ENCODE measurements at regions not wholly inside any gene's neighbourhood (a gene's known extent, or its start where the extent isn't known, plus 50 kb on each side); places are given as distances from the start of the nearest gene placed in this dataset.
A peak's percentile ranks its signal among the peaks of the same experiment; 100 is the strongest.

DNA sequence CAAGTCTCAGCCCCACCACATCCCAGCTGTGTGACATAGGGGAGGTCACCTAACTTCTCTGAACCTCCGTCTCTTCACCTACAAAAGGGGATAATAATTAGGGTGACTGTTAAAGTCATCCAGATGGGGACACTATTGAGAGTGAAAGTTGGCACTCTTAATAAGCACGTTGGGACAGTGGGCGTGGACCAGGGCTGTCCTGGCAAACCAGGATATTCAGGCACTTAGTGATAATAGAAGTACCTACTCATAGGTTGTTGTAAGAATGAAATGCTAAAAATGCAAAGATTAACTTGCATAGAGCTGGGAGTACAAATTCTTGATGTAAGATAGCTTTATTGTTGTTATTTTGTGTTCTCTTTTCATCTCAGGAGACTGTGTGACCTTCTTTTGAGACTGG lies 177.9 kb downstream of the MELK start:
- Histone ChIP-seq H3K27me3 (ENCODE audit: insufficient read depth, low read length) (peaks cover 14% of the 10 kb centered on the region), H3K4me3 (ENCODE audit: low read length) (no peak overlapping the region), H3K9me3 (ENCODE audit: low read depth, low read length) (no peaks in the 10 kb centered on the region)

DNA sequence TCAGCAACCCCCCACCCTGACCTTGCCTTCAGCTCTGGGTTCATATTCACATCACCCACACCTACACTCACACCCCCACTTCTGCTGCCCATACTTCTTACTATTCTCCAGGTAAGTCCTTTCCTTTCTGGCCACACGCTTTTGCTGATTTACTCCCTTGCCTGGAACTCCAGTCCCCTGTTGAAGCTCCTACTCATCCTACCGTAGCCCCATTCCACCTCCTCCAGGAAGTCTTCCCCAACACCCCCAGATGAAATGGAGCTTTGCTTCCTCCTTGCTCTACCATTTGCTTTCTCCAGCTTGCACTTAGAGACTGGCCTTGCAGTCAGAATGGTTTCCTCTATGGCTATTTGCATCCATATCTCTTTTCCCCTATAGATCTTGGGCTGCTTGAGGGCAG lies 182.3 kb downstream of the MELK start:
- H3K4me1 ChIP-seq (ENCODE audit: insufficient read depth, low read length) = no peaks in the 10 kb centered on the region
- H3K27me3 ChIP-seq (ENCODE audit: insufficient read depth, low read length) = peaks cover 4% of the 10 kb centered on the region
- no peaks in the 10 kb centered on the region for H3K9me3 ChIP-seq (ENCODE audit: low read depth, low read length)
- no peak overlapping the region for H3K4me3 ChIP-seq (ENCODE audit: low read length)

More for the DNA sequence above, 177.9 kb downstream of the MELK start:
- no peaks in the 10 kb centered on the region for H3K4me1 ChIP-seq (ENCODE audit: insufficient read depth, low read length)

DNA sequence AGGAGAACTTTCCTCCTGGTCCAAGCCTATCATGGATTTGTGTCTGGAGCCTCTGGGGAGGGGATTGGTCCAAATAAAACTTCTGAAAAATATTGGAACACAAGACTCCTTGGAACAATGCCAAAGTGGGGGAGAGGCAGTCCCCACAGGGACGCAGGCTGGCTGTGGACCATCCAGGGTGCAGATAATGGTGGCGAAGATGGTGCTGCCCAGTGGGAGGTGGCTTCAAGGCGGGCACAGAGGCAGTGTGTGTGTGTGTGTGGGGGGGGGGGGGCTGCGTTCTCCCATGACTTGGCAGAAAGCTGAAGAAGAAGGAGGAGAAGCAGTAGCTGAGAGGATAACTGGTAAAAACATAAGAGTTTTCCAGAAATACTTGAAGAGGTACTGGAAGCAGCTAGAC lies 186.4 kb downstream of the MELK start:
- Histone ChIP-seq H3K4me1 (ENCODE audit: insufficient read depth, low read length) (no peaks in the 10 kb centered on the region), H3K9me3 (ENCODE audit: low read depth, low read length) (no peaks in the 10 kb centered on the region), H3K27me3 (ENCODE audit: insufficient read depth, low read length) (peaks cover 1% of the 10 kb centered on the region), H3K4me3 (ENCODE audit: low read length) (no peak overlapping the region)

DNA sequence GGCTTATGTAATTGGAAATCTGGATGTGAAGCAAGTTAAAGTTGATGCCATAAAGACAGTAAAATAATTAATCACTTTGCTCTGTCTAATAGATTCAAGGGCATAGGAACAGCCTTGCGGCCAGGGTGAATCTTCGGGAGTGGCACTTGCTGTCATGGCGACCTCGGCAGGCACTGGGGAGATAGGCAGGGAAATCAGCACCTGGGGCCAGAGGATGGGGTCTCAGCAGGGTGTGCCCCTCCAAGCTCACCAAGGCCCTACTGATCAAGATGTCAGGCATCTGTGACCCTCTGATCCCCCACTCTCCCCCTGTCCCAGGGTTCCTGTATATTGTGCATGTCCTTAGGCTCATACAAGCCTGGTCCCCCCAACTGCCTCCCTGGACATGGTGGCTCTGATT lies 187.3 kb downstream of the MELK start:
- Histone ChIP-seq H3K27me3 (ENCODE audit: insufficient read depth, low read length) (no peaks in the 10 kb centered on the region), H3K9me3 (ENCODE audit: low read depth, low read length) (no peaks in the 10 kb centered on the region), H3K4me1 (ENCODE audit: insufficient read depth, low read length) (no peaks in the 10 kb centered on the region), H3K4me3 (ENCODE audit: low read length) (no peak overlapping the region)

DNA sequence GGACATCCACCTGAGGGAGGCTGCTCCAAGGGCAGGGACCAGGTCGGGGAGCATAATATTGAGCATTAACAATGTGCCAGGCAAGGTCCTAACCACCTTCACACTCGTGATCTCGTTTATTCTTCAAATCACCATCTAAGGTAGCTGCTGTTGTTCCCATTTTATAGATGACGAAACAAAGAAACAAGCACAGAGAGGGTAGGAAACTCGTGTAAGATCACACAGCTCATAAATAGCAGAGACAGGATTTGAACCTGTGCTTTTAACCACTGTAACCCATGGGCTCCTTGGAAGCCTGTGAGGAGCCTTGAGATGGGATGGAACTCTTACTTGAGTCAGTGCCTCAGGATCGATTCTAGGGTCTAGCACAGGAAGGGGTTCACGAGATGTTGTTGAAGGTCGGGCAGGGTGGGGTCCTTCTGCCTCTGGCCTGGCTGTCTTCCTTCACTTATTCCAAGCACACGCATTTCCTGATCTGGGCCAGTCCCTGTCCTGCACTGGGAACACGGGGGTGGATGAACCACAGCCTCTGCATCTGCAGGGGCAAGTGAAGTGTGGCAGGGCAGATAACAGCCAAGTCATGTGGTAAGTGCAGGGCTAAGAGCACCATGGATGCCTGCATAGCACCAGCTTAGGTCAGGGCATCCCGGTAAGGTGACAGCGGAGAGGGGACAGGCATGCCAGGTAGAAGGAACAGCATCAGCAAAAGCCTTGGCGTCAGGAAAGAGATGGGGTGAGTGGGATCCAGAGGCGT lies 188.1 kb downstream of the MELK start:
- H3K27me3 ChIP-seq (ENCODE audit: insufficient read depth, low read length) = no peaks in the 10 kb centered on the region
- H3K4me3 ChIP-seq (ENCODE audit: low read length) = no peak overlapping the region
- H3K4me1 ChIP-seq (ENCODE audit: insufficient read depth, low read length) = peaks cover 8% of the 10 kb centered on the region
- no peaks in the 10 kb centered on the region for H3K9me3 ChIP-seq (ENCODE audit: low read depth, low read length)

DNA sequence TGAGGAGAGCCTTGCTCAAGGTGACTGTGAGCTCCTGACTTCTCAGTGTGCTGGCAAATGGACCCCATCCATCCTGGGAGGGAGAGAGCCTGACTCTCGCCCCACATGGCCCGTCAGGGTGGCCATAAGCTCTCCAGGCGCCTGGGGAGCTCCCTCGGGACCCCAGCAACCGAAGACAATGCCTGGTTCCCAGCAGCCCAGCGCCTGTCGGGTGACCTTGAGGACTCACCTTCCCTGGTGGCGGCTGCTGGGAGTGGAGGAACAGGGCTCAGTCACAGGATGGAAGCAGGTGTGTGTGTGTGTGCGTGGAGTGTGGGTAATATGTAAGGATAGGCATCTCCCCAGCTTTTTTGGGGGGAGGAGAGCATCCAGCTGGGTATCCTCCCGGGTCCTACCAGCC lies 190.3 kb downstream of the MELK start:
- Histone ChIP-seq H3K9me3 (ENCODE audit: low read depth, low read length) (no peaks in the 10 kb centered on the region), H3K4me1 (ENCODE audit: insufficient read depth, low read length) (peaks cover 9% of the 10 kb centered on the region), H3K4me3 (ENCODE audit: low read length) (no peak overlapping the region), H3K27me3 (ENCODE audit: insufficient read depth, low read length) (no peaks in the 10 kb centered on the region)

DNA sequence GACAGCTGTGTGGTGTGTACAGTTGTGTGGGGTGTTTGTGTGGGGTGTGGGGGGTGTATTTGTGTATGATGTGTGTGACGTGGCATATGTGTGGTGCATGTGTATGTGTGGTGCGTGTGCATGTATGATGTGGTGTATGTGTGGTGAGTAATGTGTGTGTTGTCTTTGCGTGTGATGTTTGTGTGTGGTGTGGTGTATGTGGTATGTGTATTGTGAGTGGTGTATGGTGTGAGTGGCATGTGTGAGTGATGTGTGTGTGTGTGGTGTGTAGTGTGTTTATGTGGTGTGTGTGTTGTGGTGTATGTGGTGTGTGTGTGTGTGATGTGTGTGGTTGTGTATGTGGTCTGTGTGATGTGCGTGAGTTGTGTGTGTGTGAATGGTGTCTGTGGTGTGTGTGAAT lies 191.1 kb downstream of the MELK start:
- peaks cover 9% of the 10 kb centered on the region for H3K4me1 ChIP-seq (ENCODE audit: insufficient read depth, low read length)
- H3K27me3 ChIP-seq (ENCODE audit: insufficient read depth, low read length) = no peaks in the 10 kb centered on the region
- H3K9me3 ChIP-seq (ENCODE audit: low read depth, low read length) = no peaks in the 10 kb centered on the region
- no peak overlapping the region for H3K4me3 ChIP-seq (ENCODE audit: low read length)

DNA sequence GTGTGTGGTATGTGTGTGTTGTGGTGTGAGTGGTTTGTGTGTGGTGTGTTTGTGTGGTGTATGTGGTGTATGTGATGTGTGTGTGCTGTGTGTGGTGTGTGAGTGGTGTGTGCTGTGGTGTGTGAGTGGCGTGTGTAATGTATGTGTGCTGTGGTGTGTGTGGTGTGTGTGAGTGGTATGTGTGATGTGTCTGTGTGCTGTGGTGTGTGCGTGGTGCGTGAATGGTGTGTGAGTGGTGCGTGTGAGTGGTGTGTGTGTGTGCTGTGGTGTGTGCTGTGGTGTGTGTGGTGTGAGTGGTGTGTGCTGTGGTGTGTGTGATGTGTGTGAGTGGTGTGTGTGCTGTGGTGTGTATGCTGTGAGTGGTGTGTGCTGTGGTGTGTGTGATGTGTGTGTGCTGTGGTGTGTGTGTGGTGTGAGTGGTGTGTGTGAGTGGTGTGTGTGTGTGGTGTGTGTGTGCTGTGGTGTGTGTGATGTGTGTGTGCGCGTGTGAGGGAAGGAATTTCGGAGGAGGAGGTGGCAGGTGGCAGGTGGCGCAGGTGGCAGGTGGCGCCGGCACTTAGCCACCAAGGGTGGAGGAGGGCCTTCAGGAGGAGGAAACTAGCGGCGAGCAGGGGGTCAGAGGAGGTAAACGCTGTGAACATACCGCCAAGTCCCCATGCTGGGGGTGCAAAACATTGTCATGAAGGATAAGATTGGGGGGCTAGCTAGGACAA lies 191.8 kb downstream of the MELK start:
- H3K4me3 ChIP-seq (ENCODE audit: low read length) = no peak overlapping the region
- no peaks in the 10 kb centered on the region for H3K27me3 ChIP-seq (ENCODE audit: insufficient read depth, low read length)
- peaks cover 9% of the 10 kb centered on the region for H3K4me1 ChIP-seq (ENCODE audit: insufficient read depth, low read length)
- H3K9me3 ChIP-seq (ENCODE audit: low read depth, low read length) = no peaks in the 10 kb centered on the region

DNA sequence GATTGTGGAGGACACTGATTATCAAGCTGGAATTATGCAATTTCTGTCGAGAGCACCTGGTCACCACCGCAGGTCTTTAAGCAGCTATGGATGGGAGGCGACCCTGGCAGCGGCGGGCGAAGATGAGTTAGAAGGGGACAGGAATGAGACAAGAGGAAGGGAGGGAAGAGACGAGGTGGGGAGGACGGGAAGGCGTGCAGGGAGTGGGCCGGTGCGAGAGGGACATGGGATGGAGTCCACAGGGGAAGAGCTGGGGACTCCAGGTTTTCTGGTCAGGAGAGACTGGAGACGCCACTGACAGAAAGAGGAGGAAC lies 192.3 kb downstream of the MELK start:
- Histone ChIP-seq H3K4me3 (ENCODE audit: low read length) (no peak overlapping the region), H3K27me3 (ENCODE audit: insufficient read depth, low read length) (no peaks in the 10 kb centered on the region), H3K4me1 (ENCODE audit: insufficient read depth, low read length) (peaks cover 9% of the 10 kb centered on the region), H3K9me3 (ENCODE audit: low read depth, low read length) (no peaks in the 10 kb centered on the region)

DNA sequence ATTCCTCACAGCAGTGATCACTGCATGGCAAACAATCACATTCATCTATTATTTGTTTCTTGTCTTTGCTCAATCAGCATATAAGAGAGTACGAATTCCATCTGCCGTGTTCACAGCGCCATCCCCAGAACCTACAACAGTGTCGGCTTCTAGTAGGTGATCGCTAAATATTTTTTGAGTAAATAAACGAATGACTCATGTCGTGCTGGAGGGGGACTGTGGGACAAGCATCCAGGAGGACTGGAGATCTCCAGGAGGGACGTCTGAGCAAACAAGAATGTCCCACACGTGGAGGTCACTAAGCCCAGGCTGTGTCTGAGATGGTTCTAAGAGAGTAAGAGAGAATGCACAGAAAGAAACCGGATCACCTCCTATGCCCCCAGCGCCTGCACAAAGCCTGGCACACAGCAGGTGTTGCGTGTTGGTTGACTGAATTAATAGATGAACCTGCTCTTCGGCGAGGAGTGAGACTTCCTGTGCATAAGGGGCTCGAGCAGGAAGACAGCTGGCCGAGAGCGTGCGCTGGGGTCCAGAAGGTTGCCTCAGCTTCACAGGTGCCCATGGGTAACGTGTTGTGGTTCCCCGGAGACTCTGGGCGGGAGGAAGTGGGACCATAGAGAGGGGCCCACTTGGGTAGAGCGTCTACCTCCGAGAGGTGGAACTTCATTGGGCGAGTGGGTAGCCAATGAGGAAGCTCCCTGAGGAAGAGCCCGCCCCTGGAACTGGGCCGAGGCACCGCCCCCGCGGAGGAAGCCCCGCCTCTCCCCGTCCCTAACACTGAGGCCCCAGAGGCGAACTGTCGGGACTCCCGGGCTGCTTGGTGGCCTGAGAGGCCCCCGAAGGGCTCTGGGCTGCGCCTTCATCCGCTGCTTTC lies 193.0 kb downstream of the MELK start:
- no peaks in the 10 kb centered on the region for H3K27me3 ChIP-seq (ENCODE audit: insufficient read depth, low read length)
- no peaks in the 10 kb centered on the region for H3K9me3 ChIP-seq (ENCODE audit: low read depth, low read length)
- peak overlapping the region; percentile 37 for H3K4me3 ChIP-seq (ENCODE audit: low read length)
- peaks cover 9% of the 10 kb centered on the region for H3K4me1 ChIP-seq (ENCODE audit: insufficient read depth, low read length)

DNA sequence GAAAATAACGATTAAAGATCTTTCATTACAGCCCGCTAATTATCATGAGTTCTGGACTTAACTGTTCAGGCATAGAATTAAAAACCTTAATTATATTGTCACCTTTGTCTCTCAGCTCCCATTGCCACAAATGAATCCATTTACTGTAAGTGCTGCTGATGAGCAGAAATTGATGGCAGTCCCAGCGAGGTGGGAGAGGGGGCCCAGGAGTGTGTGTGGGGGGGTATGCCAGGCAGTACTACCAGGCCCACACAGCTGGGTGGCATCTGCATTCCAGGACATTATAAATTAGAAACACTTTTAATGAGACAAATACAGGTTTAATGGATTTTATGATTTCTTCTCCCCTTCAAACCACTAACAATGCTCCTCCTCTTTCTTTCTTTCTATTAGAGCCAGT lies 196.0 kb downstream of the MELK start:
- Histone ChIP-seq H3K4me1 (ENCODE audit: insufficient read depth, low read length) (peaks cover 9% of the 10 kb centered on the region), H3K9me3 (ENCODE audit: low read depth, low read length) (no peaks in the 10 kb centered on the region), H3K27me3 (ENCODE audit: insufficient read depth, low read length) (no peaks in the 10 kb centered on the region), H3K4me3 (ENCODE audit: low read length) (no peak overlapping the region)

DNA sequence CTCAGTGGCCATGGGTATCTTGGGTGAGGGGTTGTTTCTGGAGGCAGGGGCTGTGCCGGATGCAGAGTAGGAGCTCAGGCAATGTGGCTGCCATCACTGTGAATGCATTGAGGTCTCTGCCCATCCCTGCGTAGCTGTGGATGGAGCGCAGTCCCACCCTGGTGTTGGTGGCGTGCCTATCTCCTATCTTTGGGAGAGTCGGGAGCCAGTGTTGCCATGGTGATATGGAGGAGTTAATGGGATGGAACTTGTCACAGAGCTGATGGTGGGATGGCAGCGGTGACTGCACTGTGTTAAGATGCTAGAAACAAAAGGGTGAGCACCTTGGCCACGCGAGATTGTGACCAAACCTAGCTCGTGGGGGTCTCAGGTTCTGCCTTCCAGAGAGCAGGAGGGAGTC lies 197.3 kb downstream of the MELK start:
- H3K4me3 ChIP-seq (ENCODE audit: low read length) = no peak overlapping the region
- no peaks in the 10 kb centered on the region for H3K27me3 ChIP-seq (ENCODE audit: insufficient read depth, low read length)
- H3K9me3 ChIP-seq (ENCODE audit: low read depth, low read length) = no peaks in the 10 kb centered on the region
- peaks cover 9% of the 10 kb centered on the region for H3K4me1 ChIP-seq (ENCODE audit: insufficient read depth, low read length)

DNA sequence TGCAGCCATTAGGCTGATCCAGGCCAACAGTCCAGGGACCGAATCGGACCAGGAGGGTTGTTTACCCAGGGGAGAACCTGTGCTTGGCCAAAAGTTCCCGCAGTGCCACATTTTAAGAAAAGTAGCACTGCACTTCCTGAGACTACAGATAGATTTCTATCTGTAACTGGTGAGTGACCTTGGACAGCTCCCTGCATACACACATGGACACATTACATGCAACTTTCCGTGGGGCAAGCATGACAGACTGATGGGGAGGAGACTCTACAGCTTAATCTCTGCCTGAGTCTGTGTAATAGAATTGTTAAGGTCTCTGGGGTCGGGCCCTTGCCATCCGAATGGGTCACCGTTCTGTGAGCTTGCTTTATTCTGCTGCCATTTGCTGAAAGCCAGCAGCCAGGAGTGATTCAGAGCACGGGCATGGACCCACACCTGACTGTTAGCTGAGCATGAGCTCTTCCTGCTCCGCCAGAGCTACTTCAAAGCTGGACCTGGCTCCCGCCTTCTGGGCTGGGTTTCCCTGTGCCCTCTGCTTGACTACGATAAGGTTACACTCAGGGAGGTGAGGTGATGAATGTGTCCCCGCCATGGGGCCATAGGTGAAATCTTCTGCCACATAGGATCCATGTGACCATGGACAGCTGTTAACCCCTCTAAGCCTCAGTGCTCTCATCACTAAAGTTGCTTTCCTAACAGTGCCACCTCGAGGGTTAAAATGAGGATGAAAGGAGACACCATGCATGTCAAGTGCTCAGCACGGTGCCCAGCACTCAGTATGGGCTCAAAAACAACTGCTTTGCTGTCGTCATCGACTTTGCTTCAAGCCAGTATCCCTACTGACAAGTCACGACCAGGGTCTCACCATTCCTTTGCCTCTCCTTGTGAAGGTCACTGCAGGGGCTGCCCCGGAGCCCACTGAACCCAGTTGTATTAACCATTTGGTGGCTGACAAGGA lies 200.0 kb downstream of the MELK start:
- H3K4me1 ChIP-seq (ENCODE audit: insufficient read depth, low read length) = no peaks in the 10 kb centered on the region
- H3K4me3 ChIP-seq (ENCODE audit: low read length) = no peak overlapping the region
- no peaks in the 10 kb centered on the region for H3K27me3 ChIP-seq (ENCODE audit: insufficient read depth, low read length)
- no peaks in the 10 kb centered on the region for H3K9me3 ChIP-seq (ENCODE audit: low read depth, low read length)

DNA sequence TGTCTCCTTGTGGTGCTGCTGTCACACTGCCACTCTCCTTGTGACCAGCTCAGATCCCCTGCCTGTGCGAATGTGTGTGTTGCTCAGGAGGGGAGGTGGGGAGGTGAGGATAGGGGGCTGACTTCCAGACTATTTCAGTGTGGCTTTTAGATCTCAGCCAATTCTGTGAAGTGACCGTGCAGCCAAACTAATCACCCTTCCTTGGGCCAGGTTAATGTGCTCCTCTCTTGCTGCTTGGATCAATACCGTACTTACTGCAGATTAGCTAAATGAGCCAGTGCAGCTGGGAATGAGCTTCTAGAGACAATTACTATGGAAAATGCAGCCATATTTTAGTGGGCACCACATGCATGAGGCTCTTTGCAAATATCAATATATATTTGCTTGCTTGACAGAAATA lies 206.0 kb downstream of the MELK start:
- Histone ChIP-seq H3K9me3 (ENCODE audit: low read depth, low read length) (no peaks in the 10 kb centered on the region), H3K27me3 (ENCODE audit: insufficient read depth, low read length) (peaks cover 4% of the 10 kb centered on the region), H3K4me1 (ENCODE audit: insufficient read depth, low read length) (no peaks in the 10 kb centered on the region), H3K4me3 (ENCODE audit: low read length) (no peak overlapping the region)
